ENCODE measurements at regions not wholly inside any gene's neighbourhood (a gene's known extent, or its start where the extent isn't known, plus 50 kb on each side); places are given as distances from the start of the nearest gene placed in this dataset.
A peak's percentile ranks its signal among the peaks of the same experiment; 100 is the strongest.

GRCh38 chr1:195979646-195980045, 628.6 kb downstream of the KCNT2 start:
- FAIRE-seq (no peak), ATAC-seq (no peak), DNase-seq (ENCODE audit: extremely low read depth in 1 of 4, low spot score in 3 of 4) (no peak)
- TF ChIP-seq MCM2 (IDR thresholded peaks at IDR 0.05; ENCODE audit: low read depth), result no peak
- no peak for TF ChIP-seq RBM17 (IDR thresholded peaks at IDR 0.05; ENCODE audit: borderline replicate concordance, low read depth, low read length)
- 0 out of 2 replicates have a peak, but pooled peaks have one; percentile 8 for TF ChIP-seq CEBPB (tag; IDR thresholded peaks at IDR 0.05)
- Histone ChIP-seq H3K36me3 (ENCODE audit: control insufficient read depth, insufficient read depth, low read length) (no peaks in the 10 kb centered on the region), H3K4me1 (replicated peaks in 1 of 2; ENCODE audit: control insufficient read depth in 2 of 2, insufficient read depth in 2 of 2, low read length in 2 of 2) (no peaks in the 10 kb centered on the region), H3K9me3 (replicated peaks; ENCODE audit: control insufficient read depth, insufficient read depth, low read depth, low read length) (no peaks in the 10 kb centered on the region), H3K9me1 (ENCODE audit: control insufficient read depth, insufficient read depth, low read length) (no peaks in the 10 kb centered on the region), H2AFZ (ENCODE audit: low read depth, low read length) (no peak overlapping the region), H3K4me2 (ENCODE audit: insufficient read depth, low read length) (no peak overlapping the region), H3K27ac (ENCODE audit: extremely low read depth, low read depth, low read length) (no peak overlapping the region), H3K27me3 (ENCODE audit: control insufficient read depth in 2 of 2, insufficient read depth in 2 of 2, low read length in 2 of 2) (no peaks in the 10 kb centered on the region), H3K79me2 (ENCODE audit: control insufficient read depth, insufficient read depth, low read length) (no peaks in the 10 kb centered on the region), H3K4me3 (no peak overlapping the region), H4K20me1 (replicated peaks; ENCODE audit: control insufficient read depth, insufficient read depth, low read length) (no peaks in the 10 kb centered on the region), H3K9ac (ENCODE audit: insufficient read depth in 1 of 2, low read depth in 2 of 2, low read length in 2 of 2) (no peak overlapping the region)
- ChIA-PET POLR2A (no interaction called here), CTCF (ENCODE audit: low intra/inter-chr PET ratio) (no interaction called here)
- intact Hi-C loops (cut with micrococcal nuclease), result no loop called here
- no TSS peak for BruUV-seq (replicated peaks)
- 8% methylated on average over 1 of the region's 1 CpG for WGBS (ENCODE audit: insufficient coverage, low coverage, missing lambda C conversion rate)
- in situ Hi-C loops (cut with MboI), result no loop called here

- in situ Hi-C loops (cut with MboI), result no loop called here
- Histone ChIP-seq H3K9me1 (ENCODE audit: control insufficient read depth, insufficient read depth, low read length) (no peaks in the 10 kb centered on the region), H2AFZ (ENCODE audit: low read depth, low read length) (no peak overlapping the region), H3K4me3 (no peak overlapping the region), H3K27me3 (ENCODE audit: control insufficient read depth in 2 of 2, insufficient read depth in 2 of 2, low read length in 2 of 2) (no peaks in the 10 kb centered on the region), H3K4me1 (replicated peaks in 1 of 2; ENCODE audit: control insufficient read depth in 2 of 2, insufficient read depth in 2 of 2, low read length in 2 of 2) (no peaks in the 10 kb centered on the region), H3K79me2 (ENCODE audit: control insufficient read depth, insufficient read depth, low read length) (no peaks in the 10 kb centered on the region), H3K9ac (ENCODE audit: insufficient read depth in 1 of 2, low read depth in 2 of 2, low read length in 2 of 2) (no peak overlapping the region), H3K4me2 (ENCODE audit: insufficient read depth, low read length) (no peak overlapping the region), H4K20me1 (replicated peaks; ENCODE audit: control insufficient read depth, insufficient read depth, low read length) (no peaks in the 10 kb centered on the region), H3K36me3 (ENCODE audit: control insufficient read depth, insufficient read depth, low read length) (no peaks in the 10 kb centered on the region), H3K27ac (ENCODE audit: extremely low read depth, low read depth, low read length) (no peak overlapping the region), H3K9me3 (replicated peaks; ENCODE audit: control insufficient read depth, insufficient read depth, low read depth, low read length) (no peaks in the 10 kb centered on the region)
- WGBS (ENCODE audit: insufficient coverage, low coverage, missing lambda C conversion rate), result 5% methylated on average over 1 of the region's 1 CpG
- ChIA-PET CTCF (ENCODE audit: low intra/inter-chr PET ratio) (no interaction called here), POLR2A (no interaction called here)
- DNase-seq (ENCODE audit: extremely low read depth in 1 of 4, low spot score in 3 of 4) (no peak), FAIRE-seq (no peak), ATAC-seq (no peak)
- intact Hi-C loops (cut with micrococcal nuclease), result no loop called here
- BruUV-seq (replicated peaks), result no TSS peak
- TF ChIP-seq ATF2 (CRISPR knock-in tag; IDR thresholded peaks at IDR 0.05) (no peak), ZNF830 (CRISPR knock-in tag; IDR thresholded peaks at IDR 0.05) (no peak), CHAMP1 (IDR thresholded peaks at IDR 0.05) (no peak), ZKSCAN1 (IDR thresholded peaks at IDR 0.05; ENCODE audit: low read depth, low read length) (no peak), HDAC2 (IDR thresholded peaks at IDR 0.05) (no peak), HMG20A (CRISPR knock-in tag; conservative IDR thresholded peaks at IDR 0.05) (no peak), POU5F1 (IDR thresholded peaks at IDR 0.05; ENCODE audit: borderline replicate concordance, low read depth, low read length, partially characterized antibody) (no peak), PHF20 (IDR thresholded peaks at IDR 0.05; ENCODE audit: partially characterized antibody) (no peak), TFE3 (CRISPR knock-in tag; IDR thresholded peaks at IDR 0.05) (no peak)
Observed at GRCh38 chr1:195973311-195973904, 634.8 kb downstream of the KCNT2 start.

Data from K562 (cell line).